K562 (cell line): ENCODE measurements at regions not wholly inside any gene's neighbourhood (a gene's known extent, or its start where the extent isn't known, plus 50 kb on each side); places are given as distances from the start of the nearest gene placed in this dataset.

ENCODE experiments used
- ATAC-seq: fragments of 200-7000 bp; cut with Tn5 transposase; 3 replicates; pipeline ENCODE4 v1.9.1; 2020; ENCODE audit warnings: moderate library complexity
- BruUV-seq: library from RNA; stranded (reverse); fragments of 400-500 nt; replicated peaks from 2 replicates; lab custom pipeline; 2021; lab: Mats Ljungman, UMichigan
- CTCF ChIA-PET: fragments of 300-600 bp; formaldehyde crosslinking; extraction: SDS; loops from one replicate; lab custom pipeline; 2021; ENCODE audit warnings: low intra/inter-chr PET ratio; lab: Yijun Ruan, JAX
- POLR2A ChIA-PET: fragments of 300-600, 350-650 bp; sonication (Branson Sonifier 250); formaldehyde crosslinking; extraction: SDS; loops from one replicate; lab custom pipeline; 2021; ENCODE audit warnings: antibody characterized with exemption, inconsistent platforms; lab: Yijun Ruan, JAX
- DNase-seq, 4 experiments: peaks; one replicate each; pipeline versions ENCODE4 v3.0.0 to v3.0.0-alpha.2; 2011 to 2018; ENCODE audit warnings: low spot score in 3 of 4, mixed read lengths in 3 of 4; ENCODE audit errors: extremely low read depth in 1 of 4
- FAIRE-seq: peaks from 2 replicates; lab custom pipeline; 2011; peaks lifted over from hg19 to GRCh38; lab: Jason Lieb, UNC
- H2AFZ ChIP-seq: 2 replicates; pipeline ENCODE4 v1.6.0; 2011; ENCODE audit warnings: low read depth, low read length, control low read depth, inconsistent platforms
- H3K27ac ChIP-seq: fragments of 200-600 bp; 3 replicates; pipeline ENCODE4 v1.8.0; 2011; ENCODE audit warnings: low read depth, mild to moderate bottlenecking, control low read depth, inconsistent platforms, low read length, moderate library complexity, mixed read lengths; ENCODE audit errors: extremely low read depth
- H3K27me3 ChIP-seq, 2 experiments: fragments of 300-600 bp in 1 of 2; 2 replicates in 1 of 2; 3 replicates in 1 of 2; pipeline versions ENCODE4 v1.6.0 to v1.8.0; 2011; ENCODE audit warnings: inconsistent platforms in 2 of 2, low read length in 2 of 2, mild to moderate bottlenecking in 1 of 2, mixed read lengths in 1 of 2, moderate library complexity in 1 of 2; ENCODE audit not compliant: control insufficient read depth in 2 of 2, insufficient read depth in 2 of 2
- H3K36me3 ChIP-seq: fragments of 300-600 bp; 3 replicates; pipeline ENCODE4 v1.8.0; 2011; ENCODE audit warnings: mild to moderate bottlenecking, low read length, inconsistent platforms; ENCODE audit not compliant: control insufficient read depth, insufficient read depth
- H3K4me1 ChIP-seq, 2 experiments: fragments of 200-600 bp in 1 of 2; replicated peaks in 1 of 2; 2 replicates in 1 of 2; 3 replicates in 1 of 2; pipeline versions ENCODE4 v1.5.1 to v1.8.0; 2011; ENCODE audit warnings: inconsistent platforms in 2 of 2, low read length in 2 of 2, mild to moderate bottlenecking in 1 of 2, mixed read lengths in 1 of 2, moderate library complexity in 1 of 2; ENCODE audit not compliant: control insufficient read depth in 2 of 2, insufficient read depth in 2 of 2
- H3K4me2 ChIP-seq: 2 replicates; pipeline ENCODE4 v1.6.1; 2011; ENCODE audit warnings: low read length, control low read depth, inconsistent platforms, mixed read lengths; ENCODE audit not compliant: insufficient read depth
- H3K4me3 ChIP-seq: fragments of 200-600 bp; sonication (generic), shearing (Covaris generic); 2 replicates; pipeline ENCODE4 v1.5.1; 2016; ENCODE audit warnings: control low read depth, inconsistent platforms
- H3K79me2 ChIP-seq: fragments of 200-600 bp; 3 replicates; pipeline ENCODE4 v1.8.0; 2011; ENCODE audit warnings: low read length, inconsistent platforms; ENCODE audit not compliant: control insufficient read depth, insufficient read depth
- H3K9ac ChIP-seq, 2 experiments: 2 replicates each; pipeline versions ENCODE4 v1.6.0 to v1.6.1; 2011; ENCODE audit warnings: low read depth in 2 of 2, low read length in 2 of 2, control low read depth in 1 of 2, inconsistent platforms in 1 of 2, mild to moderate bottlenecking in 1 of 2, mixed read lengths in 1 of 2; ENCODE audit not compliant: insufficient read depth in 1 of 2
- H3K9me1 ChIP-seq: one replicate; pipeline ENCODE4 v1.6.0; 2011; ENCODE audit warnings: inconsistent platforms, mild to moderate bottlenecking, low read length, moderate library complexity; ENCODE audit not compliant: control insufficient read depth, insufficient read depth
- H3K9me3 ChIP-seq: replicated peaks from 2 replicates; pipeline ENCODE4 v1.5.1; 2011; ENCODE audit warnings: low read depth, low read length, inconsistent platforms; ENCODE audit not compliant: control insufficient read depth, insufficient read depth
- H4K20me1 ChIP-seq: replicated peaks from 2 replicates; pipeline ENCODE4 v1.6.1; 2011; ENCODE audit warnings: low read length, inconsistent platforms, mixed read lengths; ENCODE audit not compliant: control insufficient read depth, insufficient read depth
- CREB1 ChIP-seq, 2 experiments: sonication (generic) in 1 of 2; formaldehyde crosslinking in 1 of 2; IDR thresholded peaks; 2 replicates each; pipeline versions ENCODE4 v1.6.1 to v1.8.0; 2012 to 2022; ENCODE audit warnings: inconsistent platforms in 1 of 2, mild to moderate bottlenecking in 1 of 2, missing genetic modification reagents in 1 of 2, moderate library complexity in 1 of 2
- ELF2 ChIP-seq: fragments of 250-450 bp; sonication (Bioruptor Pico); IDR thresholded peaks from 2 replicates; pipeline ENCODE4 v1.5.0; 2021; ENCODE audit warnings: mild to moderate bottlenecking
- NUFIP1 ChIP-seq: fragments of 450-650 bp; IDR thresholded peaks from 2 replicates; pipeline ENCODE4 v1.6.1; 2018; ENCODE audit not compliant: partially characterized antibody
- PHB2 ChIP-seq: fragments of 450-650 bp; IDR thresholded peaks from 2 replicates; pipeline ENCODE4 v1.6.1; 2017; ENCODE audit warnings: low read depth
- ZFP1 ChIP-seq: fragments of 450-650 bp; formaldehyde crosslinking; IDR thresholded peaks from 2 replicates; pipeline ENCODE4 v1.4.0; 2020; ENCODE audit warnings: mild to moderate bottlenecking, mixed read lengths
- ZKSCAN8 ChIP-seq: fragments of 200-800 bp; sonication (Bioruptor generic); IDR thresholded peaks from 2 replicates; pipeline ENCODE4 v1.6.1; 2016; ENCODE audit warnings: missing genetic modification characterization, missing compliant biosample characterization
- ZNF232 ChIP-seq: sonication (generic); formaldehyde crosslinking; IDR thresholded peaks from 2 replicates; pipeline ENCODE4 v1.8.0; 2022; ENCODE audit warnings: mild to moderate bottlenecking, missing genetic modification reagents
- WGBS: fragments of 100-300 bp; shearing (Covaris generic); methylation state at CpG from one replicate; pipeline ENCODE4 v1.1.6; 2016; ENCODE audit warnings: low coverage, mixed read lengths; ENCODE audit not compliant: insufficient coverage; ENCODE audit errors: missing lambda C conversion rate; 5-methylcytosine and 5-hydroxymethylcytosine counted together
- in situ Hi-C: fragments of 300-500 bp; cut with MboI; formaldehyde crosslinking; loops from 4 replicates; pipeline ENCODE4 v1.15.0; 2018; ENCODE audit warnings: inconsistent platforms, mixed read lengths
- intact Hi-C: fragments of 100-400 bp; cut with micrococcal nuclease; formaldehyde crosslinking; loops from 2 replicates; pipeline ENCODE4 v1.14.2; 2022
- TF ChIP-seq, protein P1 (sequence below): sonication (generic); formaldehyde crosslinking; IDR thresholded peaks from 2 replicates; pipeline ENCODE4 v1.4.0; 2020; ENCODE audit warnings: mild to moderate bottlenecking, missing genetic modification reagents
- TF ChIP-seq, protein P2 (sequence below): IDR thresholded peaks from 3 replicates; pipeline ENCODE4 v1.6.1; 2011; ENCODE audit warnings: borderline replicate concordance, mild to moderate bottlenecking, moderate library complexity; ENCODE audit not compliant: insufficient read length; ENCODE audit errors: extremely low read depth
- TF ChIP-seq, protein P3 (sequence below): sonication (generic); formaldehyde crosslinking; IDR thresholded peaks from 2 replicates; pipeline ENCODE4 v1.8.1; 2022; ENCODE audit warnings: missing genetic modification reagents
- TF ChIP-seq, protein P4 (sequence below): sonication (generic); formaldehyde crosslinking; IDR thresholded peaks from 2 replicates; pipeline ENCODE4 v1.8.0; 2023; ENCODE audit warnings: mild to moderate bottlenecking, missing genetic modification reagents

DNA sequence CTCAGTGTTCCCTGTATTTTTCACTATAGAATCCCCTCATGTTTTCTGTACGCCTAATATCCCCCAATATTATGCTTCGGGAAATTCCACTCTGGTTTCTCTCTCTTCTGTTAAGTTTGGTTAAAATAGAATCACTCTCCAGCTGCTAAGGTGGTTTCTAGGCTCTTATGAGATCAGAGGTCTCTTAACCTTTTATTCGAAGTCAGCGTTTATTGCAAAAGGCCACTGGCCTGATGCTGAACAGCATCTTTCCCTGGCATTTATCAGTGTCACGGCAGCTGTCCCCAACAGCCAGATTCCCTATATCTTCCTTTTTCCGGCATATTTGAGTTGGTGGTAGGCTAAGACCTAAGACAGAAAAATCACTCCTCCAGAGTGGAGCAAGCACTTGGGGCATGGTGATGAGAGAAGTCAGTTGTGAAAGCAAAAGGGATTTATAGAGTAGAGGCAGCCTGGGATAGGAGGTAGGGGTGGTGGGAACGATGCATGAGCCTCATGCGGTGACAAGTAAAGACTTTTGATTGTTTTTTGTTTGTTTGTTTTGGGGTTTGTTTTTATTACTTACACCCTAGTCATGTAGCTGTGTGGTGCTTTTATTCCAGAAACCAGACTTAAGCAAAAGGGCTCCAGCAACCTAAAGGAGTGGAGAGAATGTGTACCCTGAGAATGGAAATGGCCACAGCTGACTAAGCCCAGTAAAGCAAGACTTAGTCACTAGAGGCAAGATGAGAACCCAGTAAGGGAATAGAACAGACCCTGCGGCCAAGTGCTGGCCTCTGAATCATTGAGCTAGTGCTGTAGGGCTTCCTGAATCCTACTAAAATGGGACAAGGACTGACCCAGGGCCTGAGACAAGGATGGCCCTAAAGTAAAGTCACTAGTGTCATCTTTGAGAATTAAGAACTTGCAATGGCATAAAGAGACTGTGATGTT lies 197.6 kb upstream of the PRNP start (continued):
- TF ChIP-seq ZNF232 (CRISPR knock-in tag) (no peak), NUFIP1 (no peak)

DNA sequence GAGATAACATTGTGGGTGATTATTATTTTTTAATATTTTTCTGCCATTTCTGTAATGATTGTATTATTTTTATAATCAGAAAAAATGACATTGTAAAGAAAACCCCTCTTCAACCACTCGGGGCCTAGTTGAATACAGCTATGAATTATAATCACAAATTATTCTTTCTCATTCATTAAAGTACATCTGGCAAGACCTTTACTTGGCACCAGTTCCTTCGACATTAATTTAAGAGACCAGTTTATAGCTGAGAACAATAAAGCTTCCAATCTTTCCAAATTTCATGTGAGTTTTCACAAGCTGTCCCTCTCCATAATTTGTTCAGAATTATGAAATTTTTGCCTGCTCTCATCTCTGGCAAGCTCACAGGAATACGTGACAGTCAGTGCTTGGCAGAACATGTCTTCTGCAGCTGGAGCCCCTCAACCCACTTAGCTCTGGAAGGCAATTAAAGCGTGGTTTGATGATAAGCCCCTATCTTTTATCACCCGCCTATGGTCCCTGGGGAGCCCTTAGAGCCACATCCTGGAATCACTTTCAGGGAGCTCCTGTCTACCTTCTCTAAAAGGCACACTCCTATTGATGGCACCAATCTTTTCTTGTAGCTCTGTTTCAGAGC lies 201.8 kb upstream of the PRNP start:
- no peak overlapping the region for H3K9ac ChIP-seq
- FAIRE-seq (no peak), DNase-seq (no peak), ATAC-seq (no peak)
- no peaks in the 10 kb centered on the region for H3K4me1 ChIP-seq
- no peak overlapping the region for H3K4me3 ChIP-seq
- no peak overlapping the region for H3K4me2 ChIP-seq
- CTCF ChIA-PET, result interaction anchor here (0.6 kb wide), 1 partner anchor 30 kb away, joined by 3 read pairs; no protein-coding TSS in a partner anchor
- in situ Hi-C loops, result no loop called here
- POLR2A ChIA-PET, result no interaction called here
- no peak overlapping the region for H3K27ac ChIP-seq
- no peaks in the 10 kb centered on the region for H4K20me1 ChIP-seq
- no peaks in the 10 kb centered on the region for H3K79me2 ChIP-seq
- H2AFZ ChIP-seq, result no peak overlapping the region
- 1% methylated on average over 5 of the region's 5 CpGs for WGBS
- intact Hi-C loops, result no loop called here
- no peaks in the 10 kb centered on the region; a peak in 2 of 5 replicates for H3K27me3 ChIP-seq
- BruUV-seq, result no TSS peak
- H3K9me1 ChIP-seq, result no peaks in the 10 kb centered on the region
- no peaks in the 10 kb centered on the region for H3K9me3 ChIP-seq
- no peaks in the 10 kb centered on the region for H3K36me3 ChIP-seq
- no peak for TF ChIP-seq ELF2 (CRISPR knock-in tag)
- TF ChIP-seq, protein P1, sequence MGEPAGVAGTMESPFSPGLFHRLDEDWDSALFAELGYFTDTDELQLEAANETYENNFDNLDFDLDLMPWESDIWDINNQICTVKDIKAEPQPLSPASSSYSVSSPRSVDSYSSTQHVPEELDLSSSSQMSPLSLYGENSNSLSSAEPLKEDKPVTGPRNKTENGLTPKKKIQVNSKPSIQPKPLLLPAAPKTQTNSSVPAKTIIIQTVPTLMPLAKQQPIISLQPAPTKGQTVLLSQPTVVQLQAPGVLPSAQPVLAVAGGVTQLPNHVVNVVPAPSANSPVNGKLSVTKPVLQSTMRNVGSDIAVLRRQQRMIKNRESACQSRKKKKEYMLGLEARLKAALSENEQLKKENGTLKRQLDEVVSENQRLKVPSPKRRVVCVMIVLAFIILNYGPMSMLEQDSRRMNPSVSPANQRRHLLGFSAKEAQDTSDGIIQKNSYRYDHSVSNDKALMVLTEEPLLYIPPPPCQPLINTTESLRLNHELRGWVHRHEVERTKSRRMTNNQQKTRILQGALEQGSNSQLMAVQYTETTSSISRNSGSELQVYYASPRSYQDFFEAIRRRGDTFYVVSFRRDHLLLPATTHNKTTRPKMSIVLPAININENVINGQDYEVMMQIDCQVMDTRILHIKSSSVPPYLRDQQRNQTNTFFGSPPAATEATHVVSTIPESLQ (CRISPR knock-in tag), result no peak
- no peak for TF ChIP-seq PHB2
- TF ChIP-seq, protein P2, sequence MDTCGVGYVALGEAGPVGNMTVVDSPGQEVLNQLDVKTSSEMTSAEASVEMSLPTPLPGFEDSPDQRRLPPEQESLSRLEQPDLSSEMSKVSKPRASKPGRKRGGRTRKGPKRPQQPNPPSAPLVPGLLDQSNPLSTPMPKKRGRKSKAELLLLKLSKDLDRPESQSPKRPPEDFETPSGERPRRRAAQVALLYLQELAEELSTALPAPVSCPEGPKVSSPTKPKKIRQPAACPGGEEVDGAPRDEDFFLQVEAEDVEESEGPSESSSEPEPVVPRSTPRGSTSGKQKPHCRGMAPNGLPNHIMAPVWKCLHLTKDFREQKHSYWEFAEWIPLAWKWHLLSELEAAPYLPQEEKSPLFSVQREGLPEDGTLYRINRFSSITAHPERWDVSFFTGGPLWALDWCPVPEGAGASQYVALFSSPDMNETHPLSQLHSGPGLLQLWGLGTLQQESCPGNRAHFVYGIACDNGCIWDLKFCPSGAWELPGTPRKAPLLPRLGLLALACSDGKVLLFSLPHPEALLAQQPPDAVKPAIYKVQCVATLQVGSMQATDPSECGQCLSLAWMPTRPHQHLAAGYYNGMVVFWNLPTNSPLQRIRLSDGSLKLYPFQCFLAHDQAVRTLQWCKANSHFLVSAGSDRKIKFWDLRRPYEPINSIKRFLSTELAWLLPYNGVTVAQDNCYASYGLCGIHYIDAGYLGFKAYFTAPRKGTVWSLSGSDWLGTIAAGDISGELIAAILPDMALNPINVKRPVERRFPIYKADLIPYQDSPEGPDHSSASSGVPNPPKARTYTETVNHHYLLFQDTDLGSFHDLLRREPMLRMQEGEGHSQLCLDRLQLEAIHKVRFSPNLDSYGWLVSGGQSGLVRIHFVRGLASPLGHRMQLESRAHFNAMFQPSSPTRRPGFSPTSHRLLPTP, result no peak
- no peak for TF ChIP-seq ZFP1 (CRISPR knock-in tag)
- no peak for TF ChIP-seq CREB1 (IDR thresholded peaks at IDR 0.05)
- TF ChIP-seq CREB1 (CRISPR knock-in tag; IDR thresholded peaks at IDR 0.05), result no peak
- TF ChIP-seq, protein P3, sequence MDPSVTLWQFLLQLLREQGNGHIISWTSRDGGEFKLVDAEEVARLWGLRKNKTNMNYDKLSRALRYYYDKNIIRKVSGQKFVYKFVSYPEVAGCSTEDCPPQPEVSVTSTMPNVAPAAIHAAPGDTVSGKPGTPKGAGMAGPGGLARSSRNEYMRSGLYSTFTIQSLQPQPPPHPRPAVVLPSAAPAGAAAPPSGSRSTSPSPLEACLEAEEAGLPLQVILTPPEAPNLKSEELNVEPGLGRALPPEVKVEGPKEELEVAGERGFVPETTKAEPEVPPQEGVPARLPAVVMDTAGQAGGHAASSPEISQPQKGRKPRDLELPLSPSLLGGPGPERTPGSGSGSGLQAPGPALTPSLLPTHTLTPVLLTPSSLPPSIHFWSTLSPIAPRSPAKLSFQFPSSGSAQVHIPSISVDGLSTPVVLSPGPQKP, result no peak
- TF ChIP-seq ZKSCAN8 (CRISPR knock-in tag), result no peak
- TF ChIP-seq, protein P4, sequence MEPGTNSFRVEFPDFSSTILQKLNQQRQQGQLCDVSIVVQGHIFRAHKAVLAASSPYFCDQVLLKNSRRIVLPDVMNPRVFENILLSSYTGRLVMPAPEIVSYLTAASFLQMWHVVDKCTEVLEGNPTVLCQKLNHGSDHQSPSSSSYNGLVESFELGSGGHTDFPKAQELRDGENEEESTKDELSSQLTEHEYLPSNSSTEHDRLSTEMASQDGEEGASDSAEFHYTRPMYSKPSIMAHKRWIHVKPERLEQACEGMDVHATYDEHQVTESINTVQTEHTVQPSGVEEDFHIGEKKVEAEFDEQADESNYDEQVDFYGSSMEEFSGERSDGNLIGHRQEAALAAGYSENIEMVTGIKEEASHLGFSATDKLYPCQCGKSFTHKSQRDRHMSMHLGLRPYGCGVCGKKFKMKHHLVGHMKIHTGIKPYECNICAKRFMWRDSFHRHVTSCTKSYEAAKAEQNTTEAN, result no peak
